GM23338 (cell line): ENCODE measurements at regions not wholly inside any gene's neighbourhood (a gene's known extent, or its start where the extent isn't known, plus 50 kb on each side); places are given as distances from the start of the nearest gene placed in this dataset.
"Not testable (repeated sequence)": the region's sequence is repeated elsewhere in the genome, so short reads cannot be mapped to it uniquely, and the experiment has no call there.

ENCODE experiments used
- CREB1 ChIP-seq: fragments of 250-450 bp; sonication (Bioruptor Pico); IDR thresholded peaks from 2 replicates; pipeline ENCODE4 v1.5.0; 2020; ENCODE audit warnings: low read depth, mild to moderate bottlenecking, moderate library complexity
- EZH2 ChIP-seq: fragments of 200-600 bp; sonication (generic); IDR thresholded peaks from one replicate; pipeline ENCODE4 v1.8.0; 2017; ENCODE audit warnings: antibody characterized with exemption, mild to moderate bottlenecking, low read depth; ENCODE audit not compliant: unreplicated experiment
- EZH2phosphoT487 ChIP-seq: fragments of 200-600 bp; sonication (generic); IDR thresholded peaks from one replicate; pipeline ENCODE4 v1.8.1; 2018; ENCODE audit warnings: antibody characterized with exemption; ENCODE audit not compliant: unreplicated experiment
- TF ChIP-seq, protein P1 (sequence below), 2 experiments: fragments of 200-600 bp in 1 of 2; sonication (generic) in 1 of 2; conservative IDR thresholded peaks; 2 replicates each; pipeline versions ENCODE4 v1.5.1 to v1.6.1; 2016 to 2017; ENCODE audit warnings: antibody characterized with exemption in 2 of 2, low read depth in 2 of 2, mild to moderate bottlenecking in 2 of 2, moderate library complexity in 1 of 2

DNA sequence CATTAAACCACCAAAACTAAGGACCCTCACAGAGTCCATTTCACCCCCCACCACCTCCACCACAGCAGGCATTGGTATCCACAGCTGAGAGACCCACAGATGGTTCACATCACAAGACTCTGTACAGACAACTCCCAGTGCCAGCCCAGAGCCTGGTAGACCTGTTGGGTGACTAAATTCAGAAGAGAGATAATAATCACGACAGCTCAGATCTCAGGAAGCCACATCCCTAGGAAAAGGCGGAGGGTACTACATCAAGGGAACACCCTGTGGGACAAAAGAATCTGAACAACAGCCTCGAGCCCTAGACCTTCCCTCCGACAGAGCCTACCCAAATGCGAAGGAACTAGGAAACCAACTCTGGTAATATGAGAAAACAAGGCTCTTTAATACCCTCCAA lies 51.4 kb upstream of the TMEM45B start:
- TF ChIP-seq, protein P1, sequence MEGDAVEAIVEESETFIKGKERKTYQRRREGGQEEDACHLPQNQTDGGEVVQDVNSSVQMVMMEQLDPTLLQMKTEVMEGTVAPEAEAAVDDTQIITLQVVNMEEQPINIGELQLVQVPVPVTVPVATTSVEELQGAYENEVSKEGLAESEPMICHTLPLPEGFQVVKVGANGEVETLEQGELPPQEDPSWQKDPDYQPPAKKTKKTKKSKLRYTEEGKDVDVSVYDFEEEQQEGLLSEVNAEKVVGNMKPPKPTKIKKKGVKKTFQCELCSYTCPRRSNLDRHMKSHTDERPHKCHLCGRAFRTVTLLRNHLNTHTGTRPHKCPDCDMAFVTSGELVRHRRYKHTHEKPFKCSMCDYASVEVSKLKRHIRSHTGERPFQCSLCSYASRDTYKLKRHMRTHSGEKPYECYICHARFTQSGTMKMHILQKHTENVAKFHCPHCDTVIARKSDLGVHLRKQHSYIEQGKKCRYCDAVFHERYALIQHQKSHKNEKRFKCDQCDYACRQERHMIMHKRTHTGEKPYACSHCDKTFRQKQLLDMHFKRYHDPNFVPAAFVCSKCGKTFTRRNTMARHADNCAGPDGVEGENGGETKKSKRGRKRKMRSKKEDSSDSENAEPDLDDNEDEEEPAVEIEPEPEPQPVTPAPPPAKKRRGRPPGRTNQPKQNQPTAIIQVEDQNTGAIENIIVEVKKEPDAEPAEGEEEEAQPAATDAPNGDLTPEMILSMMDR (conservative IDR thresholded peaks at IDR 0.05; ENCODE audit: low read depth in 2 of 2): not testable (repeated sequence)
- TF ChIP-seq EZH2phosphoT487, EZH2, CREB1: not testable (repeated sequence)
